Panc1 (cell line): ENCODE measurements at regions not wholly inside any gene's neighbourhood (a gene's known extent, or its start where the extent isn't known, plus 50 kb on each side); places are given as distances from the start of the nearest gene placed in this dataset.

ENCODE experiments used
- ATAC-seq: fragments of 200-7000 bp; cut with Tn5 transposase; 2 replicates; pipeline ENCODE4 v1.9.1; 2020; ENCODE audit warnings: mild to moderate bottlenecking, moderate library complexity
- BruUV-seq: library from RNA; stranded (reverse); fragments of 400-500 nt; replicated peaks from 2 replicates; lab custom pipeline; 2021; lab: Mats Ljungman, UMichigan
- CTCF ChIA-PET: fragments of 300-600 bp; sonication (Branson Sonifier 250); formaldehyde crosslinking; loops from one replicate; lab custom pipeline; 2022; ENCODE audit warnings: antibody characterized with exemption; lab: Charles Lee
- POLR2A ChIA-PET: fragments of 300-600 bp; sonication (Branson Sonifier 250); formaldehyde crosslinking; loops from one replicate; lab custom pipeline; 2022; ENCODE audit warnings: antibody characterized with exemption; lab: Charles Lee
- DNase-seq: peaks from one replicate; pipeline ENCODE4 v3.0.0-alpha.2; 2010; ENCODE audit warnings: low read depth, low spot score
- H3K27ac ChIP-seq: 2 replicates; pipeline ENCODE4 v1.5.1; 2011; ENCODE audit warnings: mild to moderate bottlenecking, low read length, inconsistent platforms
- H3K27me3 ChIP-seq: fragments of 200-500 bp; sonication (Bioruptor generic); 2 replicates; pipeline ENCODE4 v1.6.0; 2014; ENCODE audit warnings: low read length, inconsistent platforms; ENCODE audit not compliant: control insufficient read depth, insufficient read depth
- H3K36me3 ChIP-seq: fragments of 200-500 bp; sonication (Bioruptor generic); 2 replicates; pipeline ENCODE4 v1.5.1; 2014; ENCODE audit warnings: inconsistent platforms, mild to moderate bottlenecking, low read length, moderate library complexity; ENCODE audit not compliant: control insufficient read depth, insufficient read depth
- H3K4me1 ChIP-seq: 2 replicates; pipeline ENCODE4 v1.5.1; 2011; ENCODE audit warnings: inconsistent platforms, mild to moderate bottlenecking, low read length, moderate library complexity; ENCODE audit not compliant: control insufficient read depth, insufficient read depth
- H3K4me3 ChIP-seq, 2 experiments: 2 replicates each; pipeline ENCODE4 v1.5.1; 2011 to 2012; ENCODE audit warnings: low read depth in 2 of 2, low read length in 2 of 2, mild to moderate bottlenecking in 2 of 2, inconsistent platforms in 1 of 2, moderate library complexity in 1 of 2
- H3K9me3 ChIP-seq: fragments of 200-500 bp; sonication (Bioruptor generic); 2 replicates; pipeline ENCODE4 v1.5.1; 2014; ENCODE audit warnings: low read depth, mild to moderate bottlenecking, inconsistent platforms, low read length, moderate library complexity; ENCODE audit not compliant: control insufficient read depth, insufficient read depth
- POLR2AphosphoS5 ChIP-seq: IDR thresholded peaks from 2 replicates; pipeline ENCODE4 v1.6.1; 2012; ENCODE audit warnings: mild to moderate bottlenecking, low read depth, low read length, moderate library complexity
- SIN3A ChIP-seq: IDR thresholded peaks from 2 replicates; pipeline ENCODE4 v1.6.1; 2012; ENCODE audit warnings: low read depth, mild to moderate bottlenecking, low read length, moderate library complexity, borderline replicate concordance; ENCODE audit not compliant: insufficient read depth
- TCF7L2 ChIP-seq: IDR thresholded peaks from 2 replicates; pipeline ENCODE4 v1.6.1; 2011; ENCODE audit warnings: mild to moderate bottlenecking, low read depth, low read length, inconsistent platforms
- in situ Hi-C: cut with HindIII; loops from 2 replicates; pipeline ENCODE4 v1.10.0; 2016; ENCODE audit warnings: low sequenced_read_pairs, low pct_unique_long_range_greater_than_20kb
- intact Hi-C: fragments of 100-400 bp; cut with micrococcal nuclease; formaldehyde crosslinking; loops from one replicate; pipeline ENCODE4 v1.10.0; 2022; ENCODE audit not compliant: unreplicated experiment
- TF ChIP-seq, protein P1 (sequence below): fragments of 450-650 bp; IDR thresholded peaks from 2 replicates; pipeline ENCODE4 v1.5.1; 2017; ENCODE audit warnings: mild to moderate bottlenecking
- TF ChIP-seq, protein P2 (sequence below), 2 experiments: IDR thresholded peaks; 2 replicates each; pipeline ENCODE4 v1.6.1; 2011 to 2012; ENCODE audit warnings: low read depth in 2 of 2, control low read depth in 1 of 2, low read length in 1 of 2, mild to moderate bottlenecking in 1 of 2, moderate library complexity in 1 of 2; ENCODE audit not compliant: insufficient read depth in 1 of 2

DNA sequence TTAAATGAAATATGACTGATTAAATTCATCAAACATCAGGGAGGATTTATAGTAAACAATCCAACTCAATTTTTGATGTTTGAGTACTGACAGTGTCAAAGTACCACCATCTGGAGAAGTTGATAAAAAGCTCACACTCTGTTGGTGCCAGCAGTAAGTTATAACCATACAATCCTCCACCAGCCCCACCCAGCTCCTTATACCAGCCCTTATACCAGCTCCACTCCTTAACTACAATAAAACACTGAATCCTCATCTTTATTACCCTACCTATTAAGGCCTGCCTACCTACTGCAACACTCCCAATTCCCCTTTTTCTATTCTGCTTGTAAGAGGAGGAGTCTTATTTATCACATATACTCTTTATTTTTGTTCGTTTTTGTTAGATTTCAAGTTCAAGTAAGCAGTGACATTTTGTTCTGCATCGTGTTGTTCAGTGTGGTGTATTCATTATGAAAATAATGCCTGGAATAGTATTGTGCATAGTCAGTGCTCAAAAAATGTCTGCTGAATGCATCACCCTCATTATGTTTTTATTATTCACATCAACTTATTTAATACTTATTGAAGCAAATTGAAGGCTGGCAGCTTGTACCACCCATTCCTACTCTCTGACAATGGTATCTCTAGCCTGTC is 954.7 kb upstream of the ADGRB3 start:
- POLR2A ChIA-PET, result no interaction called here
- Histone ChIP-seq H3K9me3 (peaks cover 5% of the 10 kb centered on the region; the same call in 1 of the 2 replicates), H3K27me3 (no peaks in the 10 kb centered on the region), H3K4me3 (no peak overlapping the region), H3K4me1 (no peaks in the 10 kb centered on the region), H3K27ac (no peak overlapping the region), H3K36me3 (no peaks in the 10 kb centered on the region)
- in situ Hi-C loops (no loop called here), intact Hi-C loops (no loop called here)
- DNase-seq (peak; percentile 12), ATAC-seq (no peak)
- no TSS peak for BruUV-seq
- TF ChIP-seq POLR2AphosphoS5 (no peak), TCF7L2 (no peak), SIN3A (no peak)
- TF ChIP-seq, protein P1, sequence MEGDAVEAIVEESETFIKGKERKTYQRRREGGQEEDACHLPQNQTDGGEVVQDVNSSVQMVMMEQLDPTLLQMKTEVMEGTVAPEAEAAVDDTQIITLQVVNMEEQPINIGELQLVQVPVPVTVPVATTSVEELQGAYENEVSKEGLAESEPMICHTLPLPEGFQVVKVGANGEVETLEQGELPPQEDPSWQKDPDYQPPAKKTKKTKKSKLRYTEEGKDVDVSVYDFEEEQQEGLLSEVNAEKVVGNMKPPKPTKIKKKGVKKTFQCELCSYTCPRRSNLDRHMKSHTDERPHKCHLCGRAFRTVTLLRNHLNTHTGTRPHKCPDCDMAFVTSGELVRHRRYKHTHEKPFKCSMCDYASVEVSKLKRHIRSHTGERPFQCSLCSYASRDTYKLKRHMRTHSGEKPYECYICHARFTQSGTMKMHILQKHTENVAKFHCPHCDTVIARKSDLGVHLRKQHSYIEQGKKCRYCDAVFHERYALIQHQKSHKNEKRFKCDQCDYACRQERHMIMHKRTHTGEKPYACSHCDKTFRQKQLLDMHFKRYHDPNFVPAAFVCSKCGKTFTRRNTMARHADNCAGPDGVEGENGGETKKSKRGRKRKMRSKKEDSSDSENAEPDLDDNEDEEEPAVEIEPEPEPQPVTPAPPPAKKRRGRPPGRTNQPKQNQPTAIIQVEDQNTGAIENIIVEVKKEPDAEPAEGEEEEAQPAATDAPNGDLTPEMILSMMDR, result no peak
- TF ChIP-seq, protein P2, sequence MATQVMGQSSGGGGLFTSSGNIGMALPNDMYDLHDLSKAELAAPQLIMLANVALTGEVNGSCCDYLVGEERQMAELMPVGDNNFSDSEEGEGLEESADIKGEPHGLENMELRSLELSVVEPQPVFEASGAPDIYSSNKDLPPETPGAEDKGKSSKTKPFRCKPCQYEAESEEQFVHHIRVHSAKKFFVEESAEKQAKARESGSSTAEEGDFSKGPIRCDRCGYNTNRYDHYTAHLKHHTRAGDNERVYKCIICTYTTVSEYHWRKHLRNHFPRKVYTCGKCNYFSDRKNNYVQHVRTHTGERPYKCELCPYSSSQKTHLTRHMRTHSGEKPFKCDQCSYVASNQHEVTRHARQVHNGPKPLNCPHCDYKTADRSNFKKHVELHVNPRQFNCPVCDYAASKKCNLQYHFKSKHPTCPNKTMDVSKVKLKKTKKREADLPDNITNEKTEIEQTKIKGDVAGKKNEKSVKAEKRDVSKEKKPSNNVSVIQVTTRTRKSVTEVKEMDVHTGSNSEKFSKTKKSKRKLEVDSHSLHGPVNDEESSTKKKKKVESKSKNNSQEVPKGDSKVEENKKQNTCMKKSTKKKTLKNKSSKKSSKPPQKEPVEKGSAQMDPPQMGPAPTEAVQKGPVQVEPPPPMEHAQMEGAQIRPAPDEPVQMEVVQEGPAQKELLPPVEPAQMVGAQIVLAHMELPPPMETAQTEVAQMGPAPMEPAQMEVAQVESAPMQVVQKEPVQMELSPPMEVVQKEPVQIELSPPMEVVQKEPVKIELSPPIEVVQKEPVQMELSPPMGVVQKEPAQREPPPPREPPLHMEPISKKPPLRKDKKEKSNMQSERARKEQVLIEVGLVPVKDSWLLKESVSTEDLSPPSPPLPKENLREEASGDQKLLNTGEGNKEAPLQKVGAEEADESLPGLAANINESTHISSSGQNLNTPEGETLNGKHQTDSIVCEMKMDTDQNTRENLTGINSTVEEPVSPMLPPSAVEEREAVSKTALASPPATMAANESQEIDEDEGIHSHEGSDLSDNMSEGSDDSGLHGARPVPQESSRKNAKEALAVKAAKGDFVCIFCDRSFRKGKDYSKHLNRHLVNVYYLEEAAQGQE (IDR thresholded peaks at IDR 0.05; ENCODE audit: insufficient read depth in 1 of 2, low read depth in 2 of 2, low read length in 1 of 2), result no peak
- CTCF ChIA-PET, result no interaction called here

DNA sequence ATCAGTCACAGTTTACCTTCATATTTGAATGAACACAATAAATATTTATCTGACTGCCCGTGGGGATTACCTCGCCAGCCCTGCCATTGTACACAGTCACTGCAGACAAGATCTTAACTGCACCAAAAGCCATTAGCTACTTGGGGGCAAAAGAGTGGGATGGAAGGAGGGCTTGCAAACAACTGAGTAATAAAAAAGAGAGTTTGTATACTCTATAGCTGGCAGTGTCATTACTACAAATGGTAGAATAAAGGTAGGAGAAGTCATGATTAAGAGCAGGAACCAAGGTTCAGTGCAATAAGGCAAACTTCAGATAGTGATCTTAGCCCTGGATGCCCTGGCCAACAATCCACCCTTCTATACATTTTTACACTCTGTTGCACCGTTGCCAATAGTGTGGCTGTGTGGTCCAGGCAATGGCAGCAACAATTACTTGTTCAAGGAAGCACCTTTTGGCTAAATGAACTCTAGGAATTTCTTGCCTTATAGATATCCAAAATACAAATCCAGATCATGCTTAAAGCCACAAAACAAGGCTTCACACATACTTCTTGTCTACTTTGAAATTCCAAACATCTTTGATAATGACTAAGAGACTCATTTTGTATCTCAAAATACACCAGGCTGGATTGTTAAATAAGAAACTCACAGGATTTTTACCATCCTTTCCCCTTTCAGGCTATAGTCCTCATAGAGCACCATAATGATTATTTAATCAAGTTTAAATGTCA is 955.4 kb upstream of the ADGRB3 start:
- H3K4me3 ChIP-seq, result no peak overlapping the region
- no peaks in the 10 kb centered on the region for H3K36me3 ChIP-seq
- peak; percentile 75; the same call in 1 of the 2 replicates for TF ChIP-seq TCF7L2
- TF ChIP-seq, protein P1, result no peak
- peak; percentile 30 for DNase-seq
- ChIA-PET CTCF (no interaction called here), POLR2A (no interaction called here)
- intact Hi-C loops, result no loop called here
- H3K27ac ChIP-seq, result no peak overlapping the region
- no peaks in the 10 kb centered on the region for H3K4me1 ChIP-seq
- no peaks in the 10 kb centered on the region for H3K27me3 ChIP-seq
- BruUV-seq, result no TSS peak
- in situ Hi-C loops, result no loop called here
- ATAC-seq, result peak; percentile 90
- H3K9me3 ChIP-seq, result peaks cover 5% of the 10 kb centered on the region; the same call in 1 of the 2 replicates
